Subcutaneous abdominal adipose tissue (tissue), 5 donors: ENCODE measurements at regions not wholly inside any gene's neighbourhood (a gene's known extent, or its start where the extent isn't known, plus 50 kb on each side); places are given as distances from the start of the nearest gene placed in this dataset.
"Not testable (repeated sequence)": the region's sequence is repeated elsewhere in the genome, so short reads cannot be mapped to it uniquely, and the experiment has no call there.

Source experiments
- H3K27ac ChIP-seq: one replicate; pipeline ENCODE4 v1.7.0; 2013; ENCODE audit warnings: low read depth, mild to moderate bottlenecking, inconsistent platforms, low read length, moderate library complexity
- H3K27me3 ChIP-seq, 5 donors: one replicate each; pipeline ENCODE4 v1.7.0; 2013; ENCODE audit warnings: low read length in 5 of 5, inconsistent platforms in 1 of 5; ENCODE audit not compliant: control insufficient read depth in 5 of 5, insufficient read depth in 4 of 5
- H3K36me3 ChIP-seq, 5 donors: one replicate each; pipeline ENCODE4 v1.7.0; 2013; ENCODE audit warnings: low read length in 5 of 5; ENCODE audit not compliant: control insufficient read depth in 5 of 5, insufficient read depth in 5 of 5
- H3K4me1 ChIP-seq, 5 donors: one replicate each; pipeline ENCODE4 v1.7.0; 2013; ENCODE audit warnings: low read length in 5 of 5, mild to moderate bottlenecking in 3 of 5, moderate library complexity in 1 of 5; ENCODE audit not compliant: control insufficient read depth in 5 of 5, insufficient read depth in 5 of 5
- H3K4me3 ChIP-seq, 5 donors: one replicate each; pipeline ENCODE4 v1.7.0; 2013; ENCODE audit warnings: low read length in 5 of 5, low read depth in 1 of 5
- H3K9ac ChIP-seq, 5 donors: one replicate each; pipeline ENCODE4 v1.7.0; 2013; ENCODE audit warnings: low read length in 5 of 5, mild to moderate bottlenecking in 4 of 5, moderate library complexity in 3 of 5
- H3K9me3 ChIP-seq, 5 donors: one replicate each; pipeline ENCODE4 v1.7.0; 2013; ENCODE audit warnings: low read length in 5 of 5; ENCODE audit not compliant: control insufficient read depth in 5 of 5
- donor health status: healthy.
- donor health status: healthy.
- donor health status: healthy.
- donor health status: healthy.
- donor health status: healthy.

DNA sequence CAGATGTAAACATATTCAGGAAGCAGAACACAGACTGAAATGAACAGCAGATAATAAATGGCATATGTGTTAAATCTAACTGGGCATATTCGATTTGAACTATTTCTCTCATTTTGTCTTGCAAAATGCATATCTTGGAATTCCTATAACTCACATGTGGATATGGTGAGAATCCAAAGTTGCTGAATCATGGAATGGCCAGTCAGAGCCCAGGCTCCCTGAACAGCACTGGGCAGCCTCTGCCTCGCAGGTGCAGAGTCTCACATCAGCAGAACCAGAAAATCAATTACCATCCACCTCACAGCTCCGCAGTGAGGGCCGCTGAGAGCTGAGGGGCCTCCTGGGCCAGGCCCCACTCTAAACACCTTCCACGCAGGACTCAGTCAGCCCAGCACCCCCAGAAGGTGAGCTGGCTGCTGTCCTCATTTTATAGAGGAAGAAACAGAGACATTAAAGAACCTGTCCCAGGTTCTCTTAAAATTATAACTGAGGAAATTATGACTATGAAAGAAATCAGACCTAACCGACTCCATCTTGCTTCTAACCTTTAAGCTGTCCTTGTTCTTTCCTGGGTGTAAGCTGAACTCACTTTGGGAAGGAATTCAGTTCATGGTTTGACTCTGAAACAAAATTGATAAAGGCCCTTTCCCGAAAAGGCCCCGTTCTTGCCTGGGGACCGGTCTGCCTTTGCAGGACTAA is 269.1 kb upstream of the SFSWAP start:
- no peaks in the 10 kb centered on the region for H3K9me3 ChIP-seq
- peaks cover 9 to 29% (median 13%) of the 10 kb centered on the region in 5 donors for H3K27me3 ChIP-seq
- no peaks in the 10 kb centered on the region for H3K36me3 ChIP-seq
- no peak overlapping the region for H3K9ac ChIP-seq
- no peak overlapping the region for H3K27ac ChIP-seq
- no peak overlapping the region for H3K4me3 ChIP-seq
- no peaks in the 10 kb centered on the region for H3K4me1 ChIP-seq

DNA sequence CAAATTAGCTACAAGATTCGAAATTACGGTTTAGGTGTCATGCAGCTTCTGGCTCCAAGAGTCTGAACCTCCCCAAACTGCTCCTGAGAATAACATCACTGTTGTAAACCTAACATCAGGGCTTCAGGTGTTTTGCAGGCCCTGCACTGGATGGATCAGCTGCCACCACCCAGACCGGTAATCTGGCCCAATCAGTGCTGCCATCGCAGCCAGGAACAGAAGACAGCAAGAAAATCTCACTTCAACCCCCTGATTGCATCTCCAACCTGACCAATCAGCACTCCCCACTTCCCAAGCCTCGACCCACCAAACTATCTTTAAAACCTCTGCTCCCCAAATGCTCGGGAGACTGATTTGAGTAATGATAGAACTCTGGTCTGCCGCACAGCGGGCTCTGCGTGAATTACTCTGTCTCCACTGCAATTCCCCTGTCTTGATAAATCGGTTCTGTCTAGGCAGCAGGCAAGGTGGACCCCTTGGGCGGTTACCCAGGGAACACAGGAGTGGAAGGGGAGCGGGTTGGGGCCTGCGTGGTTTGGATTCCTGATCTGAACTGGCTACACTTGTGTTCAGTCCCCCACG is 268.5 kb upstream of the SFSWAP start:
- Histone ChIP-seq H3K4me3 (no peak overlapping the region), H3K27ac (no peak overlapping the region), H3K36me3 (no peaks in the 10 kb centered on the region), H3K9me3 (no peaks in the 10 kb centered on the region), H3K4me1 (no peaks in the 10 kb centered on the region), H3K27me3 (peaks cover 7 to 25% (median 10%) of the 10 kb centered on the region in 5 donors), H3K9ac (no peak overlapping the region)

DNA sequence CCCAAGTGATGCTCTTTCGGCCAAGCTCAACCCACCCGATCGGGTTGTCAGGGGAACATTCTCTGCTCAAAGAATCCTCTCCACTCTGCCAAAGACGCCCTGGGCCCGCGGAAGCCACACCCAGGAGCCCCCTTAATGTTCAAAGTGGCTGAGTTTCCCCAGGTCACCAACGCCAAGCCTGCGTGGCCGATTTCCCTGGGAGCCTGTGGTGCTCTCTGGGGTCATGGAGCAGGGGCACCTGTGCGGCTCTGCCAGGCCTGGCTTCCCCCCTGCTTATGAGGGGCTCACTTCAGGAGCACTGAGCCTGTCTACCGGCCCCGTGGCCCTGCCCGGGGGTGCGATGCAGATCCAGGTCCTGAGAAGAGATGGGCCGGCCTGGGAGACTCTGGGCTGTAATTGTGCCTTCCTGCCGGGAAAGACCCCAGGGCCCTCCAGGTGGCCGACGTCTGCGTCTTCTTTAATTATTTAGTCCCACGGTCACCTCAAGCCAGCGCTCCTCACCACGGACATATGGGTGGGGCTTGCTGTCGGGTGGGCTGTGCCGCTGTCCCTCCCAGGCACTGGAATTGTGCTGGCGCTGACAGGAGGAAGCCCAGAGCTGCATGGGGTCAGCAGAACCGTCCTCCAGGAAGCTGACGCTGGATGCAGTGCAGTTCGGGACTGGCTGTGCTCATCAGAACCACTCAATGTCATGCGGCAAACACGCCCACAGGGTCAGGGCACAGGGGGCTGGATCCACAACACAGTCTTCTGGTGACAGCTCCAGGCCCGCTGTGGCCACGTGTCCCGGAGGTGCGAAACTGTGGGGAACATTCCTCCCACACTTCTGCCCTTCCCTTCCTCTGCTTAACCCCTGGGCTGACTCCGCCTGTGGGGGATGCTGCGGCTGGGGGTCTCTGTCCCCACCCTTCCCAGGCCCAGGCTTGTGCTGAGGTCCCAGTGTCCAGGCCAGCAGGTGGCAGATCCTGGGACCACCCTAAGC is 267.6 kb upstream of the SFSWAP start:
- Histone ChIP-seq H3K36me3 (no peaks in the 10 kb centered on the region), H3K27ac (no peak overlapping the region), H3K9ac (no peak overlapping the region), H3K4me1 (no peaks in the 10 kb centered on the region), H3K27me3 (peaks cover 3 to 17% (median 5%) of the 10 kb centered on the region in 5 donors), H3K4me3 (no peak overlapping the region), H3K9me3 (peaks cover 0 to 2% (median 0%) of the 10 kb centered on the region in 5 donors)

DNA sequence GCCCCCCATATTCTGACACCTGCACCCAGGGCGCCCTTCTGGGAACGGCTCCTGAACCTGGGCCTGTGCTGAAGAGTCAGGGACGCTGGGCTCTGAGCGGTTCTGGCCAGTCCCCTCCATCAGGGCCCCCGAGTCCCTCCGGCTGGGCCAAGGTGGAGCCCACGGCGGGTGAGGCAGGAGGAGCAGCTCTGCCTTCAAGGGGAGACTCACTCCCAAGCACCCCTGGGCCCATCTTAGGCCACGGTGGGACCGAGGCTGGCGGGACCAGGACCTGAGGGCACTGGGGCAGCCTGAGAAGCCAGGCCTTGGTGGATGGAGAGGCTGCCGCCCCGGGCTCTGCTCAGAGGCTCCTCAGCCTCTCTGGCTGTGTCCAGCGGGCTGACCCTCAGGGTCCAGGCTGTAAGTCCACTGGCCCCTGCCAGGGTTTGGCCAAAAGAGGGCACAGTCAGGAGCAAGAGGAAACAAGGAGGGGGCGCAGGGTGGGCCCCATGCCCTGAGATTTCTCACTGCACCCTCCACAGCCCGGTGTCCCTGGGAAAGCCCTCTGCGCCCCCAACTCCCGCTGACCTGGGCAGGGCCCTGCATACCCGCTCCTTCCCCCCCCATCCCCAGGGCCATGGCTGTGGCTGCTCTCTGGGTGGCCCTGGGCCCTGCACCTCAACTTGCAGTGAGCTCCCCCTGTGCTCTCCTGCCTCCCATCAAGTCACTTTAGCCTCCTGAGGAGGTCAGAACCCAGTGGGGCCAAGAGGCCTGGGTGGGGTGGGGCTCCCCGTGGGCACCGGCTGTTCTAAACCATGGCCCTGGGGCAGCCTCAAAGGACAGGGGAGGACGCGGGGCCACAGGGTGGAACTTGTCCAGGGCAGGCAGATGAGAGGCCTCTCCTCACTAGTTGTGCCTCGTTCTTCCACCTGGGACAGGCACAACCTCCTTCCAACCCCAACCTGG is 266.4 kb upstream of the SFSWAP start:
- Histone ChIP-seq H3K4me3 (no peak overlapping the region), H3K36me3 (no peaks in the 10 kb centered on the region), H3K9me3 (peaks cover 0 to 12% (median 10%) of the 10 kb centered on the region in 5 donors), H3K4me1 (no peaks in the 10 kb centered on the region), H3K27ac (no peak overlapping the region), H3K27me3 (peaks cover 3 to 14% (median 4%) of the 10 kb centered on the region in 5 donors), H3K9ac (no peak overlapping the region)

DNA sequence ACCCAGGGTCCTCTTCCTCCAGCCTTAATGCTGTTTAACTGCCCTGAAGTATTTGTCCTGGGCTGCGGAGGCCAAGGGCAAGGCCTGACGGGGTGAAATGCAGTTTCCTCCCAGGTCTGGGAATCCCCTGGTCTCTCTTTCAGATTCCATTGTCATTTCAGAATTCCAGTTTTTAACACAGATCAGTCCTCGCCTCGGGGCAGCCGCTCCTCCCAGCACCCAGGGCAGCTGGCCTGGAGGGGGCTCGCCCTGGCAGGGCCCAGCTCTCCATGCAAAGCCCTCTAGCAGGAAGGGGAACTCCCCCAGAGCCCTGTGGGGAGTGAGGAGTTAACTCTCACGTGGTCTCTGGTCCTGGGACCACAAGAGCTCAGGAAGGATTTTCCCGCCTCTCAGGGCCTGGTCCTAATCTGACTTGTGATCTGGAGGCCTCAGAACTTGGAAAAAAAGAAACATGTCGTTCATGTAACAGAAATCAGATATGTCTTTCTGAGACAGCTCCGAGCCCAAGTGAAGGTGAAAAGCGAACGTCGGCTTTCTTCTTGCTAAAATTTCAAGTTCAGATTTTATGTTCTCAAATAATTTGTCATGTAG is 265.6 kb upstream of the SFSWAP start:
- Histone ChIP-seq H3K27ac (no peak overlapping the region), H3K36me3 (no peaks in the 10 kb centered on the region), H3K27me3 (peaks cover 3 to 14% (median 4%) of the 10 kb centered on the region in 5 donors), H3K9me3 (peaks cover 0 to 14% (median 12%) of the 10 kb centered on the region in 5 donors), H3K4me1 (no peaks in the 10 kb centered on the region), H3K9ac (no peak overlapping the region), H3K4me3 (no peak overlapping the region)

DNA sequence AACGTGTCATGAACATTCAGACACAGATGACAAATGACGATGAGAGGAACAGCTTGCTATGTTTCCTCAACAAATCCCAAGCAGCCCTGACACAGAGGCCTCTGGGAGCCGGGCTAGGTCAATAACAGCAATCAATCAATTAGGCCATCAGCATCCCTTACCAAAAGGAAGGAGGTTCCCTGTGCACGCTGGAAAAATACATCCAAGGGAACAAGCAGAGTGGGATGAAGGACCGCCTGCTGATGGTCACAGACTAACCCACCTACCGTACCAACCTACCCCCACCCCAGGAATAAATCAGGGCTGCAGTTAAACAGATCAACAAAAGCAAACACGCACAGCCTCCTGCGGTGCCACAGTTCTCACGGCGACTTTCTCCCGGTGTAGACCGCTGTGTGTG is 265.1 kb upstream of the SFSWAP start:
- no peak overlapping the region for H3K9ac ChIP-seq
- no peaks in the 10 kb centered on the region for H3K36me3 ChIP-seq
- H3K4me1 ChIP-seq, result no peaks in the 10 kb centered on the region
- peaks cover 3 to 14% (median 4%) of the 10 kb centered on the region in 5 donors for H3K27me3 ChIP-seq
- peaks cover 3 to 17% (median 15%) of the 10 kb centered on the region in 5 donors for H3K9me3 ChIP-seq
- no peak overlapping the region for H3K4me3 ChIP-seq
- H3K27ac ChIP-seq, result no peak overlapping the region

DNA sequence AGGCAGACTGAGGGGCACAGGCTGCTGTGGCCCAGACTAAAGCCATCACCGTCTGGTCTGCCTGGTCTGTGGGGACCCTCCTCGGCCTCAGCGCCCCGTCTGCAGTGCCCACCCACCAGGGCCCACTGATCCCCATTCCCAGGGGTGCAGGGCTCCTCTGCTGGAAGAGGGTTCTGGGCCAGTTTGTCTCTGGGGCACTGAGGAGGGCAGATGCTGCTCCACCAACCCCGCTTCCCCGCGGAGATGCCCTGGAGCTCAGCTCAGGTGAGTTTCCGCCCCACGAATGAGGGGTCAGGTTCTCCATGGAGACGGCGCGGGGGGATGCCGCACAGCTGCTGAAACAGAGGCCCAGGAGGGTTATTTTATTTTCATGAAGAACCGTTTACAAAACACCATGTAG is 263.3 kb upstream of the SFSWAP start:
- Histone ChIP-seq H3K9me3 (peaks cover 3 to 17% (median 15%) of the 10 kb centered on the region in 5 donors), H3K27me3 (peaks cover 3 to 14% (median 4%) of the 10 kb centered on the region in 5 donors)
- not testable (repeated sequence) for H3K9ac ChIP-seq, H3K36me3 ChIP-seq, H3K4me1 ChIP-seq, H3K27ac ChIP-seq, H3K4me3 ChIP-seq

DNA sequence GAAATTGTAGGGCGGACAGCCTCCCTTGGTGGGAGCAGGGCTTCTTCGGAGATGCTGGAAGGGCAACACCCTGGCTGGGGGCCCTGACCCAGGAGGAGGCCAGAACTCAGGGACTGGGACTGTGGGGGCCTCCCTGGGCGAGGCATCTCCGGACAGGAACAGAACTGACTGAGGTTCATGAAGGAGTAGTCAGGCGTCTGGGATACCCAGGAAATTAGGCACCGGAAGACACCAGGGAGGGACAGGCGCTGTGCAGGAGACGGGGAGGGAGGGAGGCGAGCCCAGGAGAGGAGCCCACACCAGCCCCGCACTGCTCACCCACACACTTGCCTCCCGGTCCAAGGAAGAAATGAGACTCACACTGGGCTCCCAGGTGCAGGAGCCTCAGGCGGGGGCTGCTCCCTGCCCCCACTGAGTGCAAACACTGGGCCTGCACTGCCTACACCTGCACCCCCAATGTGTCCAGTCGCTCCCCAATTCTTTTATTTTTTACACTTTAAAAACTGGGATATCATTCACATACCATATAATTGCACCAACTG is 262.6 kb upstream of the SFSWAP start:
- H3K4me1 ChIP-seq, result no peaks in the 10 kb centered on the region
- no peak overlapping the region for H3K27ac ChIP-seq
- no peak overlapping the region for H3K4me3 ChIP-seq
- H3K36me3 ChIP-seq, result no peaks in the 10 kb centered on the region
- H3K27me3 ChIP-seq, result peaks cover 3 to 10% (median 4%) of the 10 kb centered on the region in 5 donors
- H3K9ac ChIP-seq, result no peak overlapping the region
- H3K9me3 ChIP-seq, result peaks cover 3 to 17% (median 15%) of the 10 kb centered on the region in 5 donors

DNA sequence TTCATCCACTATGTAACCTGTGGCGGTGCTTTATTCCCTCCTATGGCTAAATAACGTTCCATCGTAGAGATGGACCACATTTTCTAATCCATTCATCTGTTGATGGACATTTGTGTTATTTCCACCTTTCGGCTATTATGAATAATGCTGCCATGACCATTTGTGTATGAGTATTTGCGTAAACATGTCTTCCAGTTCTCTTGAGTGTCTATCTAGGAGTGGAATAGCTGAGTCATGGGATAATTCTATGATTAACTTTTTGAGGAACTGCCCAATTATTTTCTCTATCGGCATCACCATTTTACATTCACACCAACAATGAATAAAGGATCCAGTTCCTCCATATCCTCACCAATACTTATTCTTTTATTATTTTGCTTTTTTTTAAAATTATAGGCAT is 261.9 kb upstream of the SFSWAP start:
- Histone ChIP-seq H3K9me3 (peaks cover 3 to 17% (median 15%) of the 10 kb centered on the region in 5 donors), H3K4me1 (no peaks in the 10 kb centered on the region), H3K9ac (no peak overlapping the region), H3K27me3 (peaks cover 0 to 7% (median 3%) of the 10 kb centered on the region in 5 donors), H3K4me3 (no peak overlapping the region), H3K27ac (no peak overlapping the region), H3K36me3 (no peaks in the 10 kb centered on the region)
